HepG2 (cell line): ENCODE measurements at regions not wholly inside any gene's neighbourhood (a gene's known extent, or its start where the extent isn't known, plus 50 kb on each side); places are given as distances from the start of the nearest gene placed in this dataset.

ENCODE experiments used
- AKAP8 ChIP-seq: sonication (generic); formaldehyde crosslinking; IDR thresholded peaks from 2 replicates; pipeline ENCODE4 v1.5.1; 2020; ENCODE audit warnings: mild to moderate bottlenecking, missing genetic modification reagents
- ELF4 ChIP-seq: sonication (generic); formaldehyde crosslinking; IDR thresholded peaks from 2 replicates; pipeline ENCODE4 v1.5.0; 2020; ENCODE audit warnings: missing genetic modification reagents, mild to moderate bottlenecking, moderate library complexity, borderline replicate concordance
- HHEX ChIP-seq: IDR thresholded peaks from 2 replicates; pipeline ENCODE4 v1.6.1; 2016; ENCODE audit warnings: control low read depth
- KAT8 ChIP-seq: IDR thresholded peaks from 2 replicates; pipeline ENCODE4 v1.6.1; 2016; ENCODE audit warnings: missing genetic modification reagents, missing compliant biosample characterization
- MBNL3 ChIP-seq: fragments of 250-450 bp; sonication (Bioruptor Pico); conservative IDR thresholded peaks from 2 replicates; pipeline ENCODE4 v1.8.0; 2022; ENCODE audit warnings: mild to moderate bottlenecking, inconsistent platforms
- MTA1 ChIP-seq: sonication (generic); formaldehyde crosslinking; IDR thresholded peaks from 2 replicates; pipeline ENCODE4 v1.4.0; 2020; ENCODE audit warnings: missing genetic modification reagents, mild to moderate bottlenecking, borderline replicate concordance
- NCOA5 ChIP-seq: sonication (generic); formaldehyde crosslinking; IDR thresholded peaks from 2 replicates; pipeline ENCODE4 v1.4.0; 2020; ENCODE audit warnings: missing genetic modification reagents
- REST ChIP-seq, 2 experiments: IDR thresholded peaks; 2 replicates each; pipeline ENCODE4 v1.6.1; 2011 to 2012; ENCODE audit warnings: low read length in 2 of 2, borderline replicate concordance in 1 of 2, low read depth in 1 of 2, mild to moderate bottlenecking in 1 of 2, moderate library complexity in 1 of 2
- ZSCAN22 ChIP-seq: sonication (generic); formaldehyde crosslinking; IDR thresholded peaks from 2 replicates; pipeline ENCODE4 v1.4.0; 2020; ENCODE audit warnings: mild to moderate bottlenecking, missing genetic modification reagents
- ZSCAN5A ChIP-seq: sonication (generic); formaldehyde crosslinking; IDR thresholded peaks from 2 replicates; pipeline ENCODE4 v1.8.0; 2022; ENCODE audit warnings: mild to moderate bottlenecking, missing genetic modification reagents, borderline replicate concordance

GRCh38 chr1:163558162-163558561 lies 236.4 kb downstream of the NUF2 start (continued):
- TF ChIP-seq REST (IDR thresholded peaks at IDR 0.05; ENCODE audit: borderline replicate concordance in 1 of 2, low read depth in 1 of 2, low read length in 2 of 2) (no peak), ELF4 (CRISPR knock-in tag) (no peak), ZSCAN22 (CRISPR knock-in tag) (no peak), MBNL3 (CRISPR knock-in tag) (no peak), KAT8 (CRISPR knock-in tag) (no peak), HHEX (CRISPR knock-in tag) (no peak), ZSCAN5A (CRISPR knock-in tag) (no peak), NCOA5 (CRISPR knock-in tag) (no peak), AKAP8 (CRISPR knock-in tag) (no peak), MTA1 (CRISPR knock-in tag) (no peak)
